PC-3 (cell line): ENCODE measurements at regions not wholly inside any gene's neighbourhood (a gene's known extent, or its start where the extent isn't known, plus 50 kb on each side); places are given as distances from the start of the nearest gene placed in this dataset.

Experiments
- ATAC-seq: fragments of 200-7000 bp; cut with Tn5 transposase; 2 replicates; pipeline ENCODE4 v1.9.1; 2020; ENCODE audit warnings: mild to moderate bottlenecking, moderate library complexity
- BruUV-seq: library from RNA; stranded (reverse); fragments of 400-500 nt; replicated peaks from 2 replicates; lab custom pipeline; 2021; lab: Mats Ljungman, UMichigan
- CTCF ChIA-PET: fragments of 300-600 bp; sonication (Branson Sonifier 250); formaldehyde crosslinking; loops from one replicate; lab custom pipeline; 2022; ENCODE audit warnings: antibody characterized with exemption; lab: Charles Lee
- POLR2A ChIA-PET: fragments of 300-600 bp; sonication (Branson Sonifier 250); formaldehyde crosslinking; loops from one replicate; lab custom pipeline; 2022; ENCODE audit warnings: antibody characterized with exemption; ENCODE audit not compliant: unreplicated experiment; lab: Charles Lee
- DNase-seq: peaks from one replicate; pipeline ENCODE4 v3.0.0-alpha.2; 2015
- H2AFZ ChIP-seq: fragments of 300-600 bp; sonication (generic); 2 replicates; pipeline ENCODE4 v1.6.0; 2016; ENCODE audit warnings: antibody characterized with exemption, low read length
- H3F3A ChIP-seq: fragments of 300-600 bp; sonication (generic); one replicate; pipeline ENCODE4 v1.6.0; 2017; ENCODE audit warnings: antibody characterized with exemption, low read length, control low read depth, mild to moderate bottlenecking; ENCODE audit not compliant: unreplicated experiment
- H3K27ac ChIP-seq: fragments of 300-600 bp; sonication (generic); 2 replicates; pipeline ENCODE4 v1.5.1; 2016; ENCODE audit warnings: mild to moderate bottlenecking, low read length
- H3K27me3 ChIP-seq: fragments of 300-600 bp; sonication (generic); 2 replicates; pipeline ENCODE4 v1.6.1; 2016; ENCODE audit warnings: low read length, mixed read lengths
- H3K36me3 ChIP-seq: fragments of 300-600 bp; sonication (generic); 2 replicates; pipeline ENCODE4 v1.6.1; 2016; ENCODE audit warnings: low read depth, mixed run types, low read length, mixed read lengths
- H3K4me1 ChIP-seq: fragments of 300-600 bp; sonication (generic); 2 replicates; pipeline ENCODE4 v1.5.1; 2016; ENCODE audit warnings: low read length; ENCODE audit not compliant: insufficient read depth
- H3K4me2 ChIP-seq: fragments of 300-600 bp; sonication (generic); 2 replicates; pipeline ENCODE4 v1.6.0; 2016; ENCODE audit warnings: low read length
- H3K4me3 ChIP-seq: fragments of 300-600 bp; sonication (generic); 2 replicates; pipeline ENCODE4 v1.5.1; 2016; ENCODE audit warnings: mild to moderate bottlenecking, low read length, mixed read lengths
- H3K79me2 ChIP-seq: fragments of 300-600 bp; sonication (generic); 2 replicates; pipeline ENCODE4 v1.6.1; 2017; ENCODE audit warnings: low read length, mixed read lengths
- H3K9ac ChIP-seq: fragments of 300-600 bp; sonication (generic); 2 replicates; pipeline ENCODE4 v1.6.0; 2016; ENCODE audit warnings: mild to moderate bottlenecking, low read length
- H3K9me2 ChIP-seq: fragments of 300-600 bp; sonication (generic); replicated peaks from 2 replicates; pipeline ENCODE4 v1.6.1; 2016; ENCODE audit warnings: mixed run types, low read length, mixed read lengths
- H3K9me3 ChIP-seq: fragments of 300-600 bp; sonication (generic); 2 replicates; pipeline ENCODE4 v1.6.1; 2016; ENCODE audit warnings: low read length, mixed read lengths
- H4K20me1 ChIP-seq: fragments of 300-600 bp; sonication (generic); 2 replicates; pipeline ENCODE4 v1.6.1; 2016; ENCODE audit warnings: low read length, mixed read lengths
- EZH2 ChIP-seq: fragments of 300-600 bp; sonication (generic); IDR thresholded peaks from one replicate; pipeline ENCODE4 v1.6.1; 2017; ENCODE audit warnings: antibody characterized with exemption, mild to moderate bottlenecking, low read length; ENCODE audit not compliant: unreplicated experiment
- EZH2phosphoT487 ChIP-seq: fragments of 300-600 bp; sonication (generic); IDR thresholded peaks from 2 replicates; pipeline ENCODE4 v1.6.1; 2018; ENCODE audit warnings: mild to moderate bottlenecking, antibody characterized with exemption, low read length, borderline replicate concordance
- intact Hi-C: fragments of 100-400 bp; cut with micrococcal nuclease; formaldehyde crosslinking; loops from 2 replicates; pipeline ENCODE4 v1.9.0; 2023
- TF ChIP-seq, protein P1 (sequence below): fragments of 300-600 bp; sonication (generic); conservative IDR thresholded peaks from 2 replicates; pipeline ENCODE4 v1.5.1; 2017; ENCODE audit warnings: antibody characterized with exemption, low read depth, mild to moderate bottlenecking, low read length

DNA sequence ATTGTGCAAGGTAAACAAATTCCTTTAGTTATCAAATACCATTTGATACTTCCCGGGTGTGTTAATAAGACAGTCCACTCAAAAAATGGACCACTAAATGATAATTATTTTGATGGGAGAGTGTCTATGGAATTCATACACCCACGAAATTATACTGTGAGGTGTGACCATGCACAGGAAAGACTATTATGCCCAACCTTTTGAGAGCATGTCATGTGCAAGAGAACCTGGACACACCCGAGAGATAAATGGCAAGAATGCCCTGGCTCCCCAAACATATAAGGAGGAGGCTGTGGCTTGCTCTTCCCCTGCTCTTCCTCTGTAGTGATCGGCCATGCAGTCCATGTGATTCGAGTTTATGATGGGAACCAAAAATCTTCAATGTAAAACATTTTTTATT, 119.5 kb upstream of the BCL2L14 start:
- no peaks in the 10 kb centered on the region for H3F3A ChIP-seq
- no peaks in the 10 kb centered on the region for H3K36me3 ChIP-seq
- no peaks in the 10 kb centered on the region for H3K79me2 ChIP-seq
- ChIA-PET CTCF (no interaction called here), POLR2A (no interaction called here)
- H3K4me2 ChIP-seq: no peak overlapping the region
- H2AFZ ChIP-seq: no peak overlapping the region
- intact Hi-C loops: no loop called here
- H3K9ac ChIP-seq: no peak overlapping the region
- no peaks in the 10 kb centered on the region for H3K9me3 ChIP-seq
- no TSS peak for BruUV-seq
- H3K9me2 ChIP-seq: no peaks in the 10 kb centered on the region
- no peak overlapping the region for H3K27ac ChIP-seq
- no peak overlapping the region for H3K4me3 ChIP-seq
- DNase-seq: no peak
- H3K4me1 ChIP-seq: 0 out of 2 replicates have a peak, but pooled peaks cover 4% of the 10 kb centered on the region
- no peak for ATAC-seq
- no peaks in the 10 kb centered on the region for H3K27me3 ChIP-seq
- TF ChIP-seq, protein P1, sequence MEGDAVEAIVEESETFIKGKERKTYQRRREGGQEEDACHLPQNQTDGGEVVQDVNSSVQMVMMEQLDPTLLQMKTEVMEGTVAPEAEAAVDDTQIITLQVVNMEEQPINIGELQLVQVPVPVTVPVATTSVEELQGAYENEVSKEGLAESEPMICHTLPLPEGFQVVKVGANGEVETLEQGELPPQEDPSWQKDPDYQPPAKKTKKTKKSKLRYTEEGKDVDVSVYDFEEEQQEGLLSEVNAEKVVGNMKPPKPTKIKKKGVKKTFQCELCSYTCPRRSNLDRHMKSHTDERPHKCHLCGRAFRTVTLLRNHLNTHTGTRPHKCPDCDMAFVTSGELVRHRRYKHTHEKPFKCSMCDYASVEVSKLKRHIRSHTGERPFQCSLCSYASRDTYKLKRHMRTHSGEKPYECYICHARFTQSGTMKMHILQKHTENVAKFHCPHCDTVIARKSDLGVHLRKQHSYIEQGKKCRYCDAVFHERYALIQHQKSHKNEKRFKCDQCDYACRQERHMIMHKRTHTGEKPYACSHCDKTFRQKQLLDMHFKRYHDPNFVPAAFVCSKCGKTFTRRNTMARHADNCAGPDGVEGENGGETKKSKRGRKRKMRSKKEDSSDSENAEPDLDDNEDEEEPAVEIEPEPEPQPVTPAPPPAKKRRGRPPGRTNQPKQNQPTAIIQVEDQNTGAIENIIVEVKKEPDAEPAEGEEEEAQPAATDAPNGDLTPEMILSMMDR: no peak
- no peaks in the 10 kb centered on the region for H4K20me1 ChIP-seq

DNA sequence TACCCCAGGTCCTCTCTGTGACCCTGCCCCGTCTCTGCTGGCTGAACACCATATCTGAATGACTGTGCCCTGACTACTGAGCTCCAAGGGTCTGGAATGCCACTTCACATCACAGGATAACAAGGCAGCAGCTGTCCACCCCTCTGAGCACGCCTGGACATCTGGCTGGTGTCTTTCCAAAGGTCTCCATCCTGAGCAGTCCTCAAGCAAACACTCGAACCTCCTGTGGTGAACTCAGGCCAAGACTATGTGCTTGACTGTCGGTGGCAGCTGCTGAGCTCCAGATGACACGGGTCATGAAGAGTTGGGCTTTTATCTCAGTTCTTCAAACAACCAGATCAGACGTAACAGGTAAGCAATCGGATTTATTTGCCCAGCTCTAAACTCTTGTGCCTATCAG, 117.2 kb upstream of the BCL2L14 start:
- BruUV-seq: no TSS peak
- POLR2A ChIA-PET: no interaction called here

GRCh38 chr12:11954181-11954580, 116.6 kb upstream of the BCL2L14 start:
- intact Hi-C loops: no loop called here
- no TSS peak for BruUV-seq
- no peaks in the 10 kb centered on the region for H3K9me2 ChIP-seq
- H3K36me3 ChIP-seq: no peaks in the 10 kb centered on the region
- POLR2A ChIA-PET: no interaction called here
- H3K9me3 ChIP-seq: no peaks in the 10 kb centered on the region
- CTCF ChIA-PET: no interaction called here
- H3K79me2 ChIP-seq: no peaks in the 10 kb centered on the region
- H3K4me2 ChIP-seq: no peak overlapping the region
- TF ChIP-seq EZH2 (no peak), EZH2phosphoT487 (no peak)
- TF ChIP-seq, protein P1: no peak
- ATAC-seq (no peak), DNase-seq (no peak)
- no peak overlapping the region for H3K4me3 ChIP-seq
- no peak overlapping the region for H2AFZ ChIP-seq
- H3K27ac ChIP-seq: no peak overlapping the region
- peaks cover 18% of the 10 kb centered on the region for H3K4me1 ChIP-seq
- H4K20me1 ChIP-seq: no peaks in the 10 kb centered on the region
- no peaks in the 10 kb centered on the region for H3K27me3 ChIP-seq
- H3F3A ChIP-seq: no peaks in the 10 kb centered on the region
- H3K9ac ChIP-seq: no peak overlapping the region

More for the DNA sequence above, 117.2 kb upstream of the BCL2L14 start:
- Histone ChIP-seq H3K27me3 (no peaks in the 10 kb centered on the region), H3K9me2 (no peaks in the 10 kb centered on the region), H3F3A (no peaks in the 10 kb centered on the region), H3K4me3 (no peak overlapping the region), H3K36me3 (no peaks in the 10 kb centered on the region), H4K20me1 (no peaks in the 10 kb centered on the region), H3K9ac (no peak overlapping the region), H3K4me2 (no peak overlapping the region), H3K4me1 (peaks cover 12% of the 10 kb centered on the region), H2AFZ (no peak overlapping the region), H3K27ac (no peak overlapping the region), H3K9me3 (no peaks in the 10 kb centered on the region), H3K79me2 (no peaks in the 10 kb centered on the region)
- CTCF ChIA-PET: no interaction called here
- DNase-seq (no peak), ATAC-seq (no peak)
- intact Hi-C loops: no loop called here
- no peak for TF ChIP-seq EZH2phosphoT487
- no peak for TF ChIP-seq EZH2
- TF ChIP-seq, protein P1: no peak
